ENCODE measurements at regions not wholly inside any gene's neighbourhood (a gene's known extent, or its start where the extent isn't known, plus 50 kb on each side); places are given as distances from the start of the nearest gene placed in this dataset.

DNA sequence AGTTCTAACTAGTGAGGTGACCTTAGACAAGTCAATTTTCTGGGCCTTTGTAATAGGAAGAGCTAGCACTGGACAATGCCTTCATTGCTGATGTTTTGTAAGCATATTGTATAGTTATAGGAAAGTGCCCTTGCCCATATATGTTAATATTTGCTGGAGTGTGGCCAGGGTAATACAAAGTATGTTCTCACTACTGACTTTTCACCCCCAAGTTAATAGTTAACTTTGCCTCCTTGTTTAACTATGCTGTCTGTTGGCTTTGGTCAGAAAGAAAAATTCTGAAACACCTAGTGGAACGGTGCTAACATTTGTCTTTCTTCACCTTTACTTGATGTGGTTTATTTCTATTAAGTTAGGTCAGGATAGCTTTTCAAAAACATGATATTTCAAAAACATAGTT, 287.4 kb upstream of the CTNNB1 start:
- no peak overlapping the region for H3K4me3 ChIP-seq (ENCODE audit: low read depth in 2 of 2, low read length in 2 of 2)
- no TSS peak for BruUV-seq (replicated peaks)
- no peaks in the 10 kb centered on the region for H3K4me1 ChIP-seq (ENCODE audit: control insufficient read depth, insufficient read depth, low read length)
- CTCF ChIA-PET, result no interaction called here
- no peak overlapping the region for H3K27ac ChIP-seq (ENCODE audit: low read length)
- H3K36me3 ChIP-seq (ENCODE audit: control insufficient read depth, insufficient read depth, low read length), result no peaks in the 10 kb centered on the region
- DNase-seq (ENCODE audit: low read depth, low spot score), result no peak
- intact Hi-C loops (cut with micrococcal nuclease; ENCODE audit: unreplicated experiment) (no loop called here), in situ Hi-C loops (cut with HindIII; ENCODE audit: low pct_unique_long_range_greater_than_20kb, low sequenced_read_pairs) (no loop called here)
- TF ChIP-seq, protein P1, sequence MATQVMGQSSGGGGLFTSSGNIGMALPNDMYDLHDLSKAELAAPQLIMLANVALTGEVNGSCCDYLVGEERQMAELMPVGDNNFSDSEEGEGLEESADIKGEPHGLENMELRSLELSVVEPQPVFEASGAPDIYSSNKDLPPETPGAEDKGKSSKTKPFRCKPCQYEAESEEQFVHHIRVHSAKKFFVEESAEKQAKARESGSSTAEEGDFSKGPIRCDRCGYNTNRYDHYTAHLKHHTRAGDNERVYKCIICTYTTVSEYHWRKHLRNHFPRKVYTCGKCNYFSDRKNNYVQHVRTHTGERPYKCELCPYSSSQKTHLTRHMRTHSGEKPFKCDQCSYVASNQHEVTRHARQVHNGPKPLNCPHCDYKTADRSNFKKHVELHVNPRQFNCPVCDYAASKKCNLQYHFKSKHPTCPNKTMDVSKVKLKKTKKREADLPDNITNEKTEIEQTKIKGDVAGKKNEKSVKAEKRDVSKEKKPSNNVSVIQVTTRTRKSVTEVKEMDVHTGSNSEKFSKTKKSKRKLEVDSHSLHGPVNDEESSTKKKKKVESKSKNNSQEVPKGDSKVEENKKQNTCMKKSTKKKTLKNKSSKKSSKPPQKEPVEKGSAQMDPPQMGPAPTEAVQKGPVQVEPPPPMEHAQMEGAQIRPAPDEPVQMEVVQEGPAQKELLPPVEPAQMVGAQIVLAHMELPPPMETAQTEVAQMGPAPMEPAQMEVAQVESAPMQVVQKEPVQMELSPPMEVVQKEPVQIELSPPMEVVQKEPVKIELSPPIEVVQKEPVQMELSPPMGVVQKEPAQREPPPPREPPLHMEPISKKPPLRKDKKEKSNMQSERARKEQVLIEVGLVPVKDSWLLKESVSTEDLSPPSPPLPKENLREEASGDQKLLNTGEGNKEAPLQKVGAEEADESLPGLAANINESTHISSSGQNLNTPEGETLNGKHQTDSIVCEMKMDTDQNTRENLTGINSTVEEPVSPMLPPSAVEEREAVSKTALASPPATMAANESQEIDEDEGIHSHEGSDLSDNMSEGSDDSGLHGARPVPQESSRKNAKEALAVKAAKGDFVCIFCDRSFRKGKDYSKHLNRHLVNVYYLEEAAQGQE (IDR thresholded peaks at IDR 0.05; ENCODE audit: insufficient read depth in 1 of 2, low read depth in 2 of 2, low read length in 1 of 2), result no peak
- POLR2A ChIA-PET, result no interaction called here
- H3K27me3 ChIP-seq (ENCODE audit: control insufficient read depth, insufficient read depth, low read length), result no peaks in the 10 kb centered on the region
- ATAC-seq, result no peak
- no peaks in the 10 kb centered on the region for H3K9me3 ChIP-seq (ENCODE audit: control insufficient read depth, insufficient read depth, low read depth, low read length)

DNA sequence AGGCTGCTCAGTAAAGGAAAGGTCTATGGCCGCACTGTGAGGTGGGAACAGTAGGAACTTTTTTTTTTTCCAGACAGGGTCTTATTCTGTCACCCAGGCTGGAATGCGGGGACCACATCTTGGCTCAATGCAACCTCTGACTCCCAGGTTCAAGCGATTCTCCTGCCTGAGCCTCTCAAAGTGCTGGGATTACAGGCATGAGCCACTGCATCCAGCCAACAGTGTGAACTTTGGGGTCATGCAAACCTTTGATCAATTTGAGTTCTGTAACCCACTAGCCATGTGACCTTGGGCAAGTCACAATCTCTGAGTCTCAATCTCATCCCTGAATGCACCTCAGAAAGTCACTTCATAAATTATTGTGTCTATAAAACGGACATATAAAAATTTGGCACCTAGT, 286.8 kb upstream of the CTNNB1 start:
- Histone ChIP-seq H3K4me1 (ENCODE audit: control insufficient read depth, insufficient read depth, low read length) (no peaks in the 10 kb centered on the region), H3K27ac (ENCODE audit: low read length) (no peak overlapping the region), H3K27me3 (ENCODE audit: control insufficient read depth, insufficient read depth, low read length) (no peaks in the 10 kb centered on the region), H3K4me3 (ENCODE audit: low read depth in 2 of 2, low read length in 2 of 2) (no peak overlapping the region), H3K36me3 (ENCODE audit: control insufficient read depth, insufficient read depth, low read length) (no peaks in the 10 kb centered on the region), H3K9me3 (ENCODE audit: control insufficient read depth, insufficient read depth, low read depth, low read length) (no peaks in the 10 kb centered on the region)
- no peak for TF ChIP-seq SIN3A (IDR thresholded peaks at IDR 0.05; ENCODE audit: borderline replicate concordance, insufficient read depth, low read depth, low read length)
- TF ChIP-seq, protein P2, sequence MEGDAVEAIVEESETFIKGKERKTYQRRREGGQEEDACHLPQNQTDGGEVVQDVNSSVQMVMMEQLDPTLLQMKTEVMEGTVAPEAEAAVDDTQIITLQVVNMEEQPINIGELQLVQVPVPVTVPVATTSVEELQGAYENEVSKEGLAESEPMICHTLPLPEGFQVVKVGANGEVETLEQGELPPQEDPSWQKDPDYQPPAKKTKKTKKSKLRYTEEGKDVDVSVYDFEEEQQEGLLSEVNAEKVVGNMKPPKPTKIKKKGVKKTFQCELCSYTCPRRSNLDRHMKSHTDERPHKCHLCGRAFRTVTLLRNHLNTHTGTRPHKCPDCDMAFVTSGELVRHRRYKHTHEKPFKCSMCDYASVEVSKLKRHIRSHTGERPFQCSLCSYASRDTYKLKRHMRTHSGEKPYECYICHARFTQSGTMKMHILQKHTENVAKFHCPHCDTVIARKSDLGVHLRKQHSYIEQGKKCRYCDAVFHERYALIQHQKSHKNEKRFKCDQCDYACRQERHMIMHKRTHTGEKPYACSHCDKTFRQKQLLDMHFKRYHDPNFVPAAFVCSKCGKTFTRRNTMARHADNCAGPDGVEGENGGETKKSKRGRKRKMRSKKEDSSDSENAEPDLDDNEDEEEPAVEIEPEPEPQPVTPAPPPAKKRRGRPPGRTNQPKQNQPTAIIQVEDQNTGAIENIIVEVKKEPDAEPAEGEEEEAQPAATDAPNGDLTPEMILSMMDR (IDR thresholded peaks at IDR 0.05), result no peak
- TF ChIP-seq, protein P1 (IDR thresholded peaks at IDR 0.05; ENCODE audit: insufficient read depth in 1 of 2, low read depth in 2 of 2, low read length in 1 of 2), result no peak
- no peak for TF ChIP-seq POLR2AphosphoS5 (IDR thresholded peaks at IDR 0.05; ENCODE audit: low read depth, low read length)
- no peak for TF ChIP-seq TCF7L2 (IDR thresholded peaks at IDR 0.05; ENCODE audit: low read depth, low read length)
- in situ Hi-C loops (cut with HindIII; ENCODE audit: low pct_unique_long_range_greater_than_20kb, low sequenced_read_pairs) (no loop called here), intact Hi-C loops (cut with micrococcal nuclease; ENCODE audit: unreplicated experiment) (no loop called here)
- ChIA-PET CTCF (no interaction called here), POLR2A (no interaction called here)
- no TSS peak for BruUV-seq (replicated peaks)
- no peak for DNase-seq (ENCODE audit: low read depth, low spot score)
- no peak for ATAC-seq
